GM21360 (cell line): ENCODE measurements at regions not wholly inside any gene's neighbourhood (a gene's known extent, or its start where the extent isn't known, plus 50 kb on each side); places are given as distances from the start of the nearest gene placed in this dataset.
"Not testable (repeated sequence)": the region's sequence is repeated elsewhere in the genome, so short reads cannot be mapped to it uniquely, and the experiment has no call there.

Experiments
- ATAC-seq: cut with Tn5 transposase; IDR thresholded peaks from one replicate; pipeline ENCODE4 v1.9.1; 2021; ENCODE audit warnings: mild to moderate bottlenecking, moderate library complexity; ENCODE audit not compliant: unreplicated experiment

- ATAC-seq = peak; percentile 80
These were observed 455.6 kb upstream of the CD180 start for GRCh38 chr5:67652201-67652600.

- no peak for ATAC-seq
These were observed 454.6 kb upstream of the CD180 start for GRCh38 chr5:67651180-67651579.

DNA sequence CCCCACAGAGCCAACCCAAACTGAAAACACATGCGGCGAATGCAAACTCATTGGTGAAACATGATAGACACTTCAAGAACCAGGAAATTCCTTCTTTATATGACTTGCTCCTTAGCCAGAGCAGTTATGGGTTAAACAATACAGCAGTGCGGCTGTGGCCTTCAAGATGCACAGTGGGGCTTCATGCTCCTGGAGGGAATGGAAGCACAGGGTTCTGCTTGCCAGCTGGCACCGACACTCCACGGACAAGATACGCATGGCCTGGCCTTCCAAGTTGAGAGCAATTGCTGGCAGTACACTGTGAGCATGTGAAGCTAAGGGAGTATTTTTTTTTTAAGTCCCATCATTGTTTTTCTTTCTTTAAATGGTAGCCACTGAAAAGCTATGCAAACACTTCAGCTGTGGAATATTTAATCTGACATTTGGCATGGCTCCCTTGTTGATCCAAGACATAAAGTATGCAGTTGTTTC, 451.6 kb upstream of the CD180 start:
- no peak for ATAC-seq

GRCh38 chr5:67647772-67648171, 451.2 kb upstream of the CD180 start:
- ATAC-seq = no peak

DNA sequence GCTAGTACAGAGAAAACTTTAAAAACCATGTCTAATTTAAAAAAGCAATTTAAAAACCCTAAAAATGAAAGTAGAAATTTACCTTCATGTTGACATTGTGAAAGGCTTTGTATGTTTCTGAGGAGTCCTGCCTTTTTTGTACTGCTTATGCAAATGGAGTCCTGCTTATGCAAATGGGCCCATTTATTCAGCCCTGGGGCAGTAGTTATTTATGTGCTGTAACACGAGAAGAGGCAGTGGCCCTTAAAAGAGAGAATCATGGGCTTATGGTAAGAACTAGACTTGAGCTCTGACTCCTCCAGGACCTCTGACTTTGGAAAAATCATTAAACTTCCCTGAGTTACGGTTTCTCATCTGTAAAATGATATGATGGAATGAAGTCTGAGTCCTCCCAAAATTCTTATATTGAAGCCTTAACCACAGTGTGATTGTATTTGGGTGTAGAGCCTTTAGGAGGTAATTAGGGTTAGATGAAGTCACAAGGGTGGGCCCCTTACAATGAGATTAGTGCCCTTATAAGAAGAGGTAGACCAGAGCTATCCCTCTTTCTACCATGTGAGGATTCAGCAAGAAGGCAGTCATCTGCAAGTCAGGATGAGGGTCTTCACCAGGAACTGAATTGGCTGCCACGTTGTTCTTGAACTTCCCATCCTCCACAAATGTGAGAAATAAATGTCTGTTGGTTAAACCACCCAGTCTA, 447.8 kb upstream of the CD180 start:
- no peak for ATAC-seq

GRCh38 chr5:67643536-67643935, 446.9 kb upstream of the CD180 start:
- no peak for ATAC-seq

- no peak for ATAC-seq
These were observed 443.4 kb upstream of the CD180 start for GRCh38 chr5:67639976-67640375.

DNA sequence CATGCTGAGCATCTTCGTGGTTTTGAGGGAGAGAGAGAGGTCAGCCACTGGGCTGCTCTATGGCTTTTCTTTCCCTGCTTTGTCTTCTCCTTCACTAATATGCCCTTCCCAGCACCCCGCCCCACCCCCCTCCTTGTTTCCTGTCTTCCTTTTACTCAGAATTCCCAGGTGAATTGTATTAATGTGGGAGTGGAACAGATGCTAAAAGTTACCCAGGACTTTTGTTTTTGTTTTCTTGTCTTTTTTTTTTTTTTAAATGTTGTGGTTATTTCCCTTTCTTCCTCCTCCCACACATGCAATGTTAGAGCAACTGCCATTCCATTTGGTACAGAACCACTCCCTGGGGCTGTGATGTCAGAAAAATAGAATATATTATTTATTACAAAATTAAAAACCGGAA, 442.7 kb upstream of the CD180 start:
- ATAC-seq = no peak

GRCh38 chr5:67636850-67637524, 440.4 kb upstream of the CD180 start:
- ATAC-seq = no peak

DNA sequence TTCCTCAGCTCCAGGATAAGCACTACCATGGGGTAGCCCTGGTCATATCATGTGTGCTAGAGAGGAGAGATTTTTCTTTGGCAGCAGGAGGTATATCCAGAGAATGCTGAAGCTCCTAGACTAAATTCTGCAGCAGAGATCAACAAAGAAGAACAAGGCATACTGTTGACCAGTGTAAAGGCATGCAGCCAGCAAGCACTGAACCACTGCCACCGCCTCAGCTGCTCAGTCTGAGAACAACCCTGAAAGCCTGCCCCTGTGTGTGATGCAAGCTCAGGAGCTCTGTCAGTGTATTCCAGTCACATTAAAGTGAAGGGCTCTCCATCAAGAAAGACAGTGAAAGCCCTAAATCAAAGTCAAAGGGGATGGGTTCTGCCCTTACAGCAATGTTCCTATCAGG, 439.5 kb upstream of the CD180 start:
- no peak for ATAC-seq

GRCh38 chr5:67627079-67627478, 430.5 kb upstream of the CD180 start:
- not testable (repeated sequence) for ATAC-seq

DNA sequence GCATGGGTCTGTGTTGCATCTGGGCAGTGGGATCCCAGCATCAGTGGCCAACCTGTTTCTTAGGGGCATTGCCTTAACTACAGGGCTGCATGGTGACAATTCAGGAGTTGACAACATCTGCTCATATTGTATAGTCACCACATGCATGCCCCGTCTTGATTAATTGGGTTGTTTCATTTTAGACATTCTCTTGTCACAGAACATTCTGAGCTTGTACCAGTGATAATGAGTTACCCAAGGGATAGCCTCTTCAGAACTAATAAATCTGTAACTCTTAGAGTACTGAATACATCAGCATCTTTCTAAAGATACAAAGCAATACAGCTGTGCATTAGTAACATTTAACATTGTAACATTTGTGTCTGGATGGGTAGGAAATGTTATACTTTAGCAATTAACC, 426.5 kb upstream of the CD180 start:
- ATAC-seq = no peak

DNA sequence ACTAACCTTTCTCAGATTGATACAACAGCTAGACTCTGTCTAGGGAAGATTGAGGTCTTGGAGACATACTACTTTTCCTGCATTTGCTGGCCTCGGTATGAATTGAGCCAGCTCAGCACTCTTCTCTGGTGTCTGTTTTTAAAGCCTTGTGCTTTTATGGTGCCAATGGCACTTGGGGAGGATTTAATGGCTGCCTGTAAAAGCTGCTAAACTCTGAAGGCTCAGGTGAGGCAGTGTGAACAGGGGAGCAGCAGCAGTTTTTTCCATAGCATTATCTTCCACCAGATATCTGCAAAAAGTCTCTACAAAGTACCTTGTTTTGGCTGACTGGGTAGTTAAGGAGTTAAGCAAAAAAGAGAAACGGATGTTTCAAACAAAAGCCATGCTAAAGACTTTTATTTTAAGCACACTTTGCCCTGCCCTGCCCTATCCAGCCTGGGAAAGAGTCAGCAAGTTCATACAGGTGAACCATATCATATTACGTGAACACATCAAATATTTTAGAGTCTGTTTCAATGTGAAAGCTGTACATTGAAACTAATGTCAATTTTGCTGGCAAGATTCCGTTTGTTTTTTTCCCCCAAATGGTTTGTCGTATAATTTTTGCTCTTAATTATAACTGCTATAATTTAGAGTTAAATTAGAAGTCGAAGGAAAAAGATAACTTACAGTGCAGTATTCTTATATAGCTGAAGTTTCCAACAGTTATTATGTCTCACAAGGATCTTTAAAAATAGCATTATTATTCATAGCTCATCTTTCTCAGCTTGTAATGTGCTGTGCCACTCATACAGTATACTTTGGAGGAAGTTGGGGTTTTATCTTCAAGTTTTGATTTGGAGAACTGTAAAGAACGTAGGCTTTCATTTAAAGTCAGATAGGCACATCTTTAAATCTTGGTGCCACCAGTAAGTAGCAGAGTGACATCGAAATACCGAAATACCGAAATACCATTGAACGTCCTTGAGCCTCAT, 424.1 kb upstream of the CD180 start:
- ATAC-seq = no peak

- ATAC-seq = no peak
These were observed 423.0 kb upstream of the CD180 start for GRCh38 chr5:67619636-67620035.

- ATAC-seq = no peak
These were observed 422.6 kb upstream of the CD180 start for GRCh38 chr5:67619235-67619634.

GRCh38 chr5:67617051-67617450, 420.5 kb upstream of the CD180 start:
- ATAC-seq = no peak

GRCh38 chr5:67612961-67613360, 416.4 kb upstream of the CD180 start:
- no peak for ATAC-seq

DNA sequence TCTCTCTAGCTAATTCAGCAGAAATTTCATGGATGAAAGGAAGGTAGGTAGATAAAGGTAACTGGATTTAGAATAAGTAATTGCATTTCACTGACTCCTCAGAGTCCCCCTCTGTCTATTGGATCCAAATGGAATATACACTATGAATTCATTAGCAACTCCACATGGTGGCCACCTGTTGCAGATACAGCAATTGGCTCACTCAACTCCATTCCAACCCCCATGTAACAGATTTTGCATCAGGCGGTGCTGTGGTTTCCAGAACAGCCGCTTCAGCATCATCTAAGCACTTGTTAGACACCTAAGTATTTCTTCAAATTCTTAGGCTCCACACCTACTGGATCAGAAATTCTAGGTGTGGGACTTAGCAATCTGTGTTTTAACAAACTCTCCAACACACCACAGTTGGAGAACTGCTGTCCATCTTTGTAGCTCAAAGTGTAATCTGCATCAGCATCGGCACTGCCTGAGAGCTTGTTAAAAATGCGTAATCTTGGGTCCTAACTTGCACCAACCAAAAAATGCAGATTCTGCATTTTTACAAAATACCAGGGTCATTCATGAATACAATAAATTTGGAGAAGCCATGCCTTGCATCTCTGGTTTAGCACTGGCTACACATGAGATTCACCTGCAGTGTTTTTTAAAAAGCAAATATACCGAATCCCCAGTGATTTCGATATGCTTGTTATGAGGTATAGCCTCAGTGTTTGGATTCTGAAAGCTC, 413.8 kb upstream of the CD180 start:
- ATAC-seq = no peak

DNA sequence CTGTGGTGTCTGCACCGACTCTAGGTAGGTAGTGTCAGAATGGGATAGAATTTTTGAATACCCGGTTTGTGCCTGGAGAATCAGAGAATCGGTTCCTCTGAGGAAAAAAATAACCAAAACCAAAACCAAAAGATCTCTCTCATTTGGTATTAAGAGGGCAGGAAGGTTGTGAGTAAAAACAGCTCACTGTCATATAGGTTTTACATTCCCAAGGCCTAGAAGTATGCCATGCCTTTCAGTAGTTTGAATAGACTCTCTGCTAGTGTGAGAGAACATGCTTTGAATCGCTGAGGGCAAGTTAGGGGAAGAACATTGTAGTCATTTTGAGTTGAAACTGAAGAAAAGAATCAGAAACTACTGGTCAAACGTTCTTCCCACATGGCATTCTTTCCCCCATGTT, 411.4 kb upstream of the CD180 start:
- ATAC-seq = no peak

- ATAC-seq = no peak
These were observed 410.0 kb upstream of the CD180 start for GRCh38 chr5:67606586-67606947.
